Lung microvascular endothelial cell (primary cell): ENCODE measurements at regions not wholly inside any gene's neighbourhood (a gene's known extent, or its start where the extent isn't known, plus 50 kb on each side); places are given as distances from the start of the nearest gene placed in this dataset.

Source experiments
- DNase-seq, 2 donors: peaks; one replicate each; pipeline versions ENCODE4 v3.0.0 to v3.0.0-alpha.2; 2010; ENCODE audit warnings: low read depth in 2 of 2

DNA sequence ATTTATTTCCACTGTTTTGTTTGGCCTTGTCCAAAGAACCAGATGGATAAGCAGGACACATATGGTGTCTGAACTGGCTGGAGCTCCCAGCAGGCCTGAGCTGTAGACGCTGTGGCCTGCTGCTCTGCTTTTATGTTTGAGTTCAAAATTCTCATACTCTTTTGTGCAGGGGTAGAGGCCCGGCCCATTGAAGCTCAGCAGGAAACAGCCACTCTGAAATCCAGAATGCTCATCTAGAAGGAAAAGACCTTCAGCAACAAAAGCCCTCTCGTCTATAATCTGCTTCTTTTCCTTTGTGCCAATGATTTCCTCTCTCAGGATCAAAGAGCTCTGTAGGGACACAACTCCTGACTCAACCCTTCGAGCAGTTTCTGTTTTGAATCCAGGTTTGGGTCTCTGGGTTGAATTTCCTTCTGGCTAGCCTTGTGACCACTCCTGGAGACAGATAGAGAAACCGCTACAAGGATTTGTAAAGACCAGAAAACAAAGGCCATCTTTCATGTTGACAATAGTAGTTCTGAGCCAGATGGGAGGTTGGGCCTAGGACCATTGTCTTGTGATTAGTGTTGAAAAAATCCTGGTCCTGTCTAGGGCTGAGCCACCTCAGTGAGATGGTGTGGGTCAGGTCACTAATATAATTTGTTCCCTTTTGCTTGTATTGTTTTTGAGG lies 446.7 kb downstream of the BCKDHB start:
- DNase-seq = peak; percentile 36 to 81

DNA sequence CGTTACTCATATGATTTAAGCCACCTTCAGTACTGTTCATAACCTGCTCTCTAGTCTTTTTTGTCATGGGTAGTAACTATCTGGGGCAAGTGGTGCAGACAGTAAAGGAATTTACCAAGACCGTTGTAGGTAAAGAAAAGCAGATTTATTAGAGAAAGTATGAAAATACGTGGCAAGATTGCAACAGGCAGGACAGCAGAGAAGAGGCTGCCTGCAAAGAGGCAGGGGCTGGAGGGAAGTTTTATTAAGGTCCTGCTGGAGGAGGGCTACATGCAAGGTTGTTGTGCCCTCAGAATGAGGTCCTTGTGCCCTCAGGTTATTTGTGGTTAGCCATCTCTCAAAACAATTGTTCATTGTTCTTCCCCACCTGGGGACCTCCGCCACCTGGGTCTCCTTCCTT lies 444.3 kb downstream of the BCKDHB start:
- no peak for DNase-seq

DNA sequence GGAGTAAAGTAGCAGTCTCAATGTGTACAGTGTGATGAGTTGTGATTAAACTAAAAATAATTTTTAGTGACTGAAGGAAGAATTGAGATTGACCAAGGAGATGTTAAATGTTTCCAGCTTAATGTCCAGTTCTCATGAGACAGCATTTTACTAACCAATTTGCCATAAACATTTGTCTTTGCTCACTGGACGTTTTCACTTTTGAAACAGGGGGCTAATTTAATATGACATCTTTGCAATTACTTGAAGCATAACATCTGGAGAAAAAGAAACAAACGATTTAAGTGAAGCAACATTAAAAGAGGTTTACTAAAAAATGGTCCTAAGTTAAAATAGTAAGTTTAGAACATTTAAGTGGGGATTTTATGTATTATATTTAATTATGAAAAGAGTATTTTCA lies 443.8 kb downstream of the BCKDHB start:
- DNase-seq = no peak

DNA sequence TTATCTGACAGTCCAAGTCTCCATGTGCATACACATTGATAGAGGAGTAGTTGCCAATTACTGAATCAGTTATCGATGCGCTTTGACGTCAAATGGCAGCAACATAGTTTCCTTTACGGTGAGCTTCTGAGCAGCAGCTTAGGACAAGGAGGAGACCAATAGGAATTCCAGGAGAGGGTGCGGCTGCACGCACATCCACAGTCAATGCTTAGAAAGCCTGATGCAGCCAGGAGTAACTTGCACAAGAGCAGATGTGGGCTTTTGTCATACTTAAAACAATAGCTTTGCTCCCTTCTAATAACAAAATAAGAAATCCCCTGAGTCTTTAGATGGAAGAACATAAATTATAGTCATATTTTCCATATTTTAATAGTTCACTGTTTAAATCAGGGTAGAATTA lies 442.1 kb downstream of the BCKDHB start:
- no peak for DNase-seq

DNA sequence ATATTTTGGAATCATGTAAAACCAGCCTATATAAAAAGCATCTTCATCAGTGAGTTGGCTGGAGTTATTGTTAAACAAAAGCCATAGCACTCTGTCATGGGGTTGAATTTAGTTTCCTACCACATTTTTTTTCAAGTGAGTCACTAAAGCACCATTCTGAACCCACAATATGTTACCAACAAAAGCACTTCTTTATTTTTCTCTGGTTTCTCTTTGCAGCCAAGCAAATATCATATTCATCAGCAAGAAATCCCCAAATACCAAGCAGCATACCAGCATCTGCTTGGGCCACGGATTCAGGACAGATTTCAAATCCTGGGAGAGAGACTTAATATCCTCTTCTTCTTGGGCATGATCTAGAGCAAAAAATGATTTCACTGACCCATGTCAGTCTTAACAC lies 441.4 kb downstream of the BCKDHB start:
- peak in 1 of 2 donors; percentile 66 for DNase-seq

DNA sequence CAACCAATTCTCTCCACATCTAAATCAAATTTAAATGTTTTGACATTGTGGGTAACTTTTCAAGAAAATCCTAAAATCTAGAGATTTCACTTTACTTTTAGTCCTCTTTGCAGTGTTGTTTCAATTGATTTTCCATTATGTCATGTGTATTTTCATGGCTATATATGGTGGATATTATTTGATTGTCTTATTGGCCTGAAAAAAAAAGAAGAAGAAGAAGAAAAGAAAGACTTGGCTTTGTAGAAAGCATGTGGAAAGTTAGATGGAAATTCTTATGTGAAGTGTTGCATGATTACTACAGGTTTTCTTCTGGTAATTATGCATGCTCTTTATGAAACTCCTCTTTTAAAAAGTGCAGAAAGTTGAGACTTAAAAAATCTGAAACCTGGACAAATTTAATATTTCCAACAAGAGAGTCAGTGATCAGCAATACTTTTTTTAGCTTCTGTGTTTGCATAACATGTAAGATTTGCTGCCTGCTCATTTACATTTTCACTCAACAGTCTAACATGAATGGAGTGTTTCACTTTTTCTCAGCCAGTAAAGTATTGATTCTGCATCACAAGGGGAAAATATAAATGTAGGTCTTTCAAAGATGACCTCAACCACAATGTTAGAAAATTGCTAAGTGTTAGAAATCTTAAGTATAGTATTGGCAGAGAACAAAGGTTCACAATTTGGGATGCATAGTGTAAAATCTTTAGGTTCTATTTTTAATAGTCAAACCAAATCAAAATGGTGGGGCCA lies 438.7 kb downstream of the BCKDHB start:
- DNase-seq = no peak

DNA sequence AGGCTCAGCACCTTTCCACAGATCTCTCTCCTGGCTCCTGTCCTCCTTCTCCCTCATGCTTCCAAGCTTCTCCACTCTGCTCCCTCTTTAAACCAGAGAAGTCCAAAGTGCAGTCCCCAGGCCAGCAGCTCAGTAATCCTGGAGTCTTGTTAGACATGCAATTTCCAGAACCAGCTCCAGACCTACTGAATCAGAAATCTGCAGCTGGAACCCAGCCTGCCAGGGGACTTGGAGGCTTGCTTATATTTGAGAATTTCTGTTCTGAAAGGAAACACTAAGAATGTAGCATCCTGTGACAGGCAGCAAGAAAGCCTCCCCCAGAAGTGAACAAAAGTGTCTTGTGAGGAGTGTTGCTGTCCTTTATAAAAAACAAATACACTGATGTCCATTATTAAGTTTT lies 438.1 kb downstream of the BCKDHB start:
- DNase-seq = no peak

DNA sequence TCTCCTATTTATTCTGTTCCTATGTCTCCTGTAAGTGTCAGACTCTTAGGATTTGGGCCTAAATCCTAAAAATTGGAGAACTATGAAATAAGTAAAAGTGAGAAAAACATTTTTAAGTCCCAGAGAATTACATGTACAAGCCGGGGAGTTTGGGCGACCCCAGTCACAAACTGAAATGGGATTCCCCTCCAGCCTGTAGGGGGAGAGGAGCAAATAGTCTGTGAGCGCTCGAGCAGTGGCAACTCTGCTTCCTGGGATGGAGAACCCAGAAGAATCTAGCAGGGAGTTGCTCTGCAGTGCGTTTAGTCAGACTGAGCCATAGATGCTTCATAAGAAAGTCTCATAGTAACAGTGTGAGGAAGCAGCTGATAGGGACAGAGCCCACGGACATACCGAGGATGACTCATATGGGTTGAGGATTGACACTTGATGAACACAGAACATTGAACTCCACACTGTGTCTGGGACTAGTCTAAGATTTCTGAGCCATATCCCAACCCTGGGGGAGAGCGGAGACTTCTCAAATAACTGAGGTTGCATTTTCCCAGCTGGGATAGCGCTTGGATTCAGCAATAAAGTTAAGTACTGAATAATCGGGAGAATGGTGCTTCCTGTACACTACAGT lies 437.2 kb downstream of the BCKDHB start:
- DNase-seq = peak in 1 of 2 donors; percentile 72

DNA sequence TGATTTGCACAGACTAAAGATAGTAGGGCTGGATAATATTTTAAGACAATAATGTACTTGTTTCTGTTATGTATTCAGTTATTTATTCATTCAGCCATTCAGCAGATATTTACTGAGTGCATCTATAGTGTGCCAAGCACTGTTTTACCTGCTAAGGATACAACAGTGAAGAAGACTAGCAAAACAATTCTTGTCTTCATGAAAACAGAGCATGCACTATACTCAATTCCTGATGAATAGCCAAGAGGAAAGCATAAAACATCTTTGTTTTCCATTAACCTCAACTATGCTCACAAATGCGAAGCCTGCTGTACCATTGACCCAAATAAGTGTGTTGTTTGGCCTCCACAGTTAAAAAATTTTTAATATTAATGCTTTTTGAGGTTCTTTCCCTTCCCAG lies 436.7 kb downstream of the BCKDHB start:
- no peak for DNase-seq

DNA sequence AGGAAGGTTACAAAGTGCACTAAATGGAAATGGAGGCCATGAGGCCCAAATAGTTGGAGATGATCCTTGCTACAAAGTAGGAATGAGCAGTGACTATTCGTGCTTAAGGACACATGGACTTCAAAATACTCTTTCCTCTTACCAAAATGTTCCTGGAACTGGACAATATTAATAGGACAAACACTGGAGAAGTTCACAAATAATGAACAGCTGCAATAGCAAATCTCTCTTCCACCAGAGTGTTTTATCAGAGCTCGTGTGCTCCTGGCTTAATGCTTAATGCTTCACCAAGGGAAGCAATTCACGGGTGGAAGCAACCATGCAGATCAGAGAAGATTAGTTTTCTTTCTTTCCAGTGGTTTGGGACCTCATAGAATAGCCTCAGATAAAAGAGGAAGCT lies 435.4 kb downstream of the BCKDHB start:
- no peak for DNase-seq

DNA sequence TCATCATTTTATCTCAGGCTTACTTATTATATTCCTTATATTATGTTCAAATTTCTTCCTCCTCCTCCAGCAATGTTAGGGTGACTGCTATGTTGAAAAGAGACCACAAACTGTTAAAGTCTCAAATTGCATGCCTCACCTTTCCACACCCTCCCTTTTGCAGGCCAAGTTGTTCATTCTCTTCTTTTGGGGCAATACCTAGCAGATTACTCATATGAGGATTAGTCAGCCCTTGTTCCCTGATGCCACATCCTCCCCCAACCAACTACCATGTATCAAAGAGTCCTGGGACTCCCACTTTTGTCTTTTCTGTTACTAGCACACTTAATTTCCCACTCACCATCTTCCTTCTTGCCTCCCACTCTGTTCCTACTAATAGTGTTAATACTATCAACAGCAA lies 434.7 kb downstream of the BCKDHB start:
- peak in 1 of 2 donors; percentile 49 for DNase-seq

DNA sequence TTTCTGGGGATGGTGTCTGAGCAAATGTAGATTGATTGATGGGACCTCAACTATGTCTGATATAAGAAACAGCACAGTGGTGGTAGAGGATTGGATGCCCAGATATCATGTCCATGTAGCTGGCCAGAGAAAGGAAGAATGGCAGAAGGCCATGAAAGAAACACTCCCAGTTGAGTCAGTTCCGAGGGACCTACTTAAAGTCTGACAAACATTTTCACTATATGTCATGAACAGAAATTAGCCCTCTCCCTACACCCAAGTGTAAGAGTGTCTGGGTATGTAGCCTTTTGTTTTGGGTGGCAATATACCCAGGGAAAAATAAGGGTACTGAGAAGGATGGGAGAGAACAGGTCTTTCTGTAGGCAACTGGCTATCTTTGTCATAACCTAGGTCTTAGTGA lies 434.2 kb downstream of the BCKDHB start:
- no peak for DNase-seq

DNA sequence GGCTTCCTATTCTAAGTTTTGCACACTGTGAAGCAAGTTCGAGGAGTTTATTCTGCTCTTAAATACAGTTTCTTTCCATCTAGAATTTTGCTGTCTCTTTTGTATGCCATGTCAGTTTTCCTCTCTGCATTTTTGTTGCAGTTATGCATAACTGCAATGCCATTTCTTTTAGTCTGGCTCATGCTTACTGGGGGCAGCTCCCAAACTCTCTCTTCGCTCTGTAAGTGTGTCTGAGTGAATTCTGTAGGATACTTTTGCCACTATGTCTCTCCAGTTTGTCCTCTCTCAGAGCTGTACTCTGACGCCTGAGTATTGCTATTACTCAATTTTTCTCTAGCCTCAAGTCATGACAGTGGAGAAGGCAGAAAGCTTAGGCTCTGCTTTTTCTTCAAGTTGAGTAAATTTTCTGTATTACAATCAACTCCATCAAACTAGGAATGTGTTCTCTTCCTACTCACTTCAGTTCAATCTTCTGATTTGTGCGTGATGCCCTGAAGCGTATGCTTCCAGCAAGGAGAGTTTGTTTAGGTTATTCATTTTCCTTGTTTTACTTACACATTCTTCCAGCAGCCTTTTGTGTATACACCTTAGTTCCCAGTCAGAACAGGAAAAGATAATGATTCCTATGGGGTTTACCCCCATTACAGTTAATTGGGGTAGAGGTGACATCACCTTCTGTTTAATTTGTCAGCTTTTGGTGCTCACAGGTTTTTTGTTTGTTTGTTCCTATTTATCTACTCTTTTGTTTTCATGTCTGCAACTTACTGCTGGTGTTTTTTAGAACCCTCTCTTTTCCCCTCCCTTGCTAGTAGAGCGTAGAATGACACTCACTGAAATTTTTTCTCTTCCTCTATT lies 430.9 kb downstream of the BCKDHB start:
- DNase-seq = no peak

DNA sequence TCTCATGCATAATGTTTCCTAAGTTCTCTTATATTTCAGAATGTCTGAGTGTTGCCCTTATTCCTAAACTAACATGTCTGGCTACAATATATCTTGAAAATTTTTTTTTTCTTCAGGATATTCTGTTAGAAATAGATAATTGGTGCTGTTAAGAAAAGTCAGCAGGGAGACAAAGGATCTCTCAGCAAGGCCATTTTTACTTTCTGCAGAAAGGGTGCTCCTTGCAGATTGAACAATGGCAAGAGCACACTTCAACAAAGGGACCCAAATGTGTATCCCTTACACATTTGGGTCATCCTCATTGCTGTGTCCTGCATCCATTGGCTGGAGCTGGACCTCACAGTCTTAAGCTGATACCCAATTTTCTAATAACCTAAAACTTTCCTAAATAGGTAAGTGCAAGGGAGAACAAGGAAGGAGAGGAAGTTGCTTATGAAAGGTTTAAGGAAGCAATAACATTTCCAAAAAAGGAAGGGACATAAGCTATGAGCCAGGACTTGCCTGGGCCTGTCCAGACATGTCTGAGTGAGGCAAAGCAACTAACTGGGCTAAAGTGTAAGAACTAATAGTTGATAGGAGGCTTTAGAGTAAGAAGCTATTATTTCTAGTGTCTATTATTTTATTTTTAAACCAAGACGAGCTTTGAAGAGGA lies 429.6 kb downstream of the BCKDHB start:
- DNase-seq = peak; percentile 15 to 33

DNA sequence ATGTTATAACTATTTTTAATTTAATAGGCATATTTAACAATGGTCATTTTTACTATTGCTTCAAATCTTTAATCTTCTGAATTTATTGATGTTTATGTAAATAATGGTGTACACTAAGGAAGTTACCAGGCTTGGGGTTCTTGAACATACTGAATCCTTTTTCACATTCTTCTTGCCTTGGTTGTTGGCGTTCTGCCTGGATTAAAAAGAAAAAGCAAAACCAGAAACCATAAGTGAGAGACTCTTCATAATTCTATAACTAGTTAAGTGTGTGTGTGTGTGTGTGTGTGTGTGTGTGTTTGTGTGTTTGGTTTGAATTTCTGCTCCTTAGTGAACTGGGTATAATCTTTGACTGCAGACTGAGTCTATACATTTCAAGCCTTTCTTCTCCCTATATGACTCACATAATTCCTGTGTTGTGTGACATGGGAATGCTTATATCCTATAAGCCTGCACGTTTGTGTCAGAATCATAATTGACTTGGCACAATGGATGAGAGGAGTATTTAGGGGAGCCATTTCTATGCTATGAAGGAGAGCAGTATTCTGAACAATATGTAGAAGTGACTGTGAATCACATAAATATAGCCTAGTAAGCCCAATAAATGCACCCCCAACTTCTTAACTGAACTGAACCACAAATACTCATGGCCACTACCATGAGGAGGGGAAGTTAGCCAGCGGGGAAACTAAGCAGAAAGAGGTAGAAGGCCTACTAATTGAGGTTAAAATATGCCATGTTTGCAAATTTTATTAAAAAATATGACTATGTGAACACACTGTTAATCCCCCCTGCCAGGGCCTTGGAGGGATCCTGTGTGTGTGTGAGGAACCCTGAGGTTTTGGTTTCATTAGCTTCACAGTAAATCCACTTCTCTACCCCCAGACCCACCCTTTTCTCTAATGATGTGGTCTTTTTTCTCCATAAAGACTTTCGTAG lies 425.5 kb downstream of the BCKDHB start:
- DNase-seq = no peak

DNA sequence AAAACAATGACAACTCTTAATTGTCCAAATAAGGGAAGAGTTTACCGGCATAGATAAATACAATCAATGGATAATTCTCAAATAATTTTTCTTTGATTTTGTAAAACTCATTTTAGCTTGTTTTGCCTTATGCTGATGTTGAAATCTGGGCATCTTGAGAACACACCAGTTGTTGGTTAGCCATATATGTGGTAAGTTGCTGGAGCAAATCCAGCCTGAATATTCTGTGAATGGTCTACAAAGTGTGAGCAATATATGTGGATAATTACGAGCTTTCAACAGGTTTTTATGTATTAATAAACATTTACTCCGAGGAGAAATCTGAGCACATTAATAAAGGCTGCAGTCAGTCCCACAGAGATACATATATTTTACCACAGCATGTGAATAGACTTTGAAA lies 423.6 kb downstream of the BCKDHB start:
- no peak for DNase-seq

DNA sequence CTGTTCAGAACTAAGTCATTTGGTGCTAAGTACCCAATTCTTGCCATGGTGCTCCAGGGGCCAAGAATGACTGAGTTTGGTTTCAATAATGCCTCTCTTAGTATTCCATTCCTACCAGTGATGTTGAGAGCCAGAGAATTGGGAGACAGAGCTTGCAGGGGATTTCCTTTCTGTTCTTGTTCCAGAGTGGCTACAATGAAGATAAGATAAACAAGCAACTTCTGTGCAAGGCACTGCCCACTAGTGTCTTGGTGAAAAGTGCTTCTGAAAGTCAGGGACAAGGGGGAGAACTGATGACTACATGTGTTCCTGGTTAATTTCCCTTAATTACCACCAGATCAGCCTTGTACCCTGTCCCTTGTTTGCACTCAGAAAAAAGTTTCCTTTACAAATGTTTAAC lies 421.6 kb downstream of the BCKDHB start:
- peak; percentile 7 to 16 for DNase-seq

DNA sequence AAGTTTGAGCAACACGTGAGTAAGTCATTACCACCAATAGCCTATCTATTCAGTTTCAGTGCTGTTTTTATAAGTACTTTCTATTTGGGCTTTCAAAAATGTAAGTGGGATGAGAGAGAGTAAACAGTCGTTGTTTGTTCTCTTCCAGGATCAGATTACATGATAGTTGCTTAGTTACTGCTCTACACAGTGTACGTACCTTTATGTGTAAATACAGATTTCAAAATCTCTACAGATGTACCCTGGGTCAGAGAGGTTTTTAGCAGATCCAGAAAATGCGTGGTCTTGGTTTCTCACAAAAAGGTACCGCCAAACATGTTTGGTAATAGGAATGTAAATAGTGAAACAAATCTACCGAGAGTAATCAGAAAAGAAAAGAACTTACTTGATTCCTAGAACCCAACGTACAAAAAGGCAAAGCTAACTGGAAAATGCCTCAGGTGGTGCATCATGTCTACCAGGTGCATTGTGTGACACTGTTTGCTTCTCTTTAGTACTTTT lies 421.1 kb downstream of the BCKDHB start:
- no peak for DNase-seq

DNA sequence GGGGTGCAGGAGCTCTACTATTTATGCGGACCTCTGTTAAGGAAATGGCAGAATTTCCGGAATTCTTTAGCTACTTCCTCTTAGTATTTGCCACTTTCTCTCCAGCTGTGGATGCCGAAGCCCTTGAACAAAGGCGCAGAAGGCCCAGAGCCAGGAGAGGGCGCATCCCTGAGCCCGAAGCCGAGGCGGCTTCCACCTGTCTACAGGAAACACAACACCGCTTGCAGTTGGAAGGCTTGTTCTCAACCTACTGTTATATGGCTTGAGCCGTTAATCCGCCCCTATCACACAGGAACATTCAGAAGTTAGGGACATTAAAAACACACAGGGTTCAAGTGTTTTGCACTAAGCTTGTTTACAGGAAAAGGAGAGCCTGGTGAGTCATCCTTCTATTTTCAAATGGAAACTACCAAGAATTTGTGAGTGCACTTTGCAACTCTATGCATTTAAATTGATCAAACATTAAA lies 417.1 kb downstream of the BCKDHB start:
- peak; percentile 78 to 90 for DNase-seq

DNA sequence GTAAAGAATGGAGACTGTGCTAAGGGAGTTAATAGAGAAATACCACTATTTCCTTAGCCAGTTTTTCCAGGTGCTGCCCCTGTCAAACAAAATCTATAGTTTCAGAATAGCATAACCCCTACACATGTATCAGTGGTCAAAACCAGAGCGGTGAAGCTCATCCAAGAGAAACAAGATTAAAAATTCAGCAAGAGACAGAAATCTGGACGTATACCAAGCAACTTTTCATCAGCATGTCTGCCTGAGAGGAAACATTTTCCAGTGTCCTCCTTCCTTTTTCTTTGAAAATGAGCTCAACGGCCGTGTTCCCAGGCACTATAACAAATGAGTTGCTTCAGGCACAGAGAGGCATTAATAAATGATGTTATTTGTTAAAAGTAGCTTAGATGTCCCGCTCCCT lies 416.5 kb downstream of the BCKDHB start:
- DNase-seq = peak in 1 of 2 donors; percentile 94
